SU-DHL-6 (cell line): ENCODE measurements at regions not wholly inside any gene's neighbourhood (a gene's known extent, or its start where the extent isn't known, plus 50 kb on each side); places are given as distances from the start of the nearest gene placed in this dataset.

Experiments
- H2AFZ ChIP-seq: fragments of 200-600 bp; sonication (generic); 2 replicates; pipeline ENCODE4 v1.6.1; 2014; ENCODE audit warnings: low read depth, mild to moderate bottlenecking, moderate library complexity, mixed read lengths, antibody characterized with exemption, low read length; ENCODE audit not compliant: severe bottlenecking
- H3F3A ChIP-seq: fragments of 200-600 bp; shearing (Covaris generic); 2 replicates; pipeline ENCODE4 v1.6.0; 2016; ENCODE audit warnings: antibody characterized with exemption, mild to moderate bottlenecking; ENCODE audit not compliant: insufficient read depth
- H3K27ac ChIP-seq: fragments of 200-600 bp; sonication (generic); 2 replicates; pipeline ENCODE4 v1.5.1; 2016; ENCODE audit warnings: low read depth, mild to moderate bottlenecking, low read length, moderate library complexity, mixed read lengths
- H3K27me3 ChIP-seq: fragments of 200-600 bp; sonication (generic), shearing (Covaris generic); 2 replicates; pipeline ENCODE4 v1.6.0; 2014; ENCODE audit warnings: mild to moderate bottlenecking, low read length
- H3K36me3 ChIP-seq: fragments of 200-600 bp; sonication (generic); 2 replicates; pipeline ENCODE4 v1.6.1; 2014; ENCODE audit warnings: mild to moderate bottlenecking, low read length, mixed read lengths
- H3K4me2 ChIP-seq: fragments of 300-600, 200-600 bp; shearing (Covaris generic), sonication (generic); 2 replicates; pipeline ENCODE4 v1.6.0; 2014; ENCODE audit warnings: low read length, low read depth, mild to moderate bottlenecking; ENCODE audit not compliant: poor library complexity, severe bottlenecking
- H3K4me3 ChIP-seq: fragments of 200-600 bp; sonication (generic); 2 replicates; pipeline ENCODE4 v1.5.1; 2014; ENCODE audit warnings: antibody characterized with exemption, low read length, mild to moderate bottlenecking, mixed read lengths; ENCODE audit not compliant: insufficient read depth, poor library complexity, severe bottlenecking
- H3K79me2 ChIP-seq: fragments of 200-600 bp; sonication (generic); 2 replicates; pipeline ENCODE4 v1.6.1; 2014; ENCODE audit warnings: mild to moderate bottlenecking, low read length, moderate library complexity; ENCODE audit not compliant: insufficient read depth
- H3K9ac ChIP-seq: fragments of 200-600 bp; sonication (generic); 2 replicates; pipeline ENCODE4 v1.7.0; 2014; ENCODE audit warnings: mild to moderate bottlenecking, low read length
- H3K9me2 ChIP-seq: fragments of 200-600 bp; sonication (generic); replicated peaks from 2 replicates; pipeline ENCODE4 v1.6.1; 2014; ENCODE audit warnings: low read length; ENCODE audit not compliant: insufficient read depth
- H3K9me3 ChIP-seq: fragments of 200-600 bp; sonication (generic); 2 replicates; pipeline ENCODE4 v1.6.1; 2014; ENCODE audit warnings: low read length, mixed read lengths; ENCODE audit not compliant: insufficient read depth
- H4K20me1 ChIP-seq: fragments of 200-600 bp; sonication (generic); 2 replicates; pipeline ENCODE4 v1.6.1; 2014; ENCODE audit warnings: low read depth, mild to moderate bottlenecking, antibody characterized with exemption, low read length, moderate library complexity, mixed read lengths
- EZH2phosphoT487 ChIP-seq: fragments of 200-600 bp; sonication (generic), shearing (Covaris generic); conservative IDR thresholded peaks from 2 replicates; pipeline ENCODE4 v1.6.1; 2018; ENCODE audit warnings: mild to moderate bottlenecking, antibody characterized with exemption, low read length, moderate library complexity, mixed read lengths
- TF ChIP-seq, protein P1 (sequence below): fragments of 200-600 bp; sonication (generic); IDR thresholded peaks from one replicate; pipeline ENCODE4 v1.5.1; 2017; ENCODE audit warnings: antibody characterized with exemption, mild to moderate bottlenecking, low read length, moderate library complexity; ENCODE audit not compliant: insufficient read depth, poor library complexity, severe bottlenecking

DNA sequence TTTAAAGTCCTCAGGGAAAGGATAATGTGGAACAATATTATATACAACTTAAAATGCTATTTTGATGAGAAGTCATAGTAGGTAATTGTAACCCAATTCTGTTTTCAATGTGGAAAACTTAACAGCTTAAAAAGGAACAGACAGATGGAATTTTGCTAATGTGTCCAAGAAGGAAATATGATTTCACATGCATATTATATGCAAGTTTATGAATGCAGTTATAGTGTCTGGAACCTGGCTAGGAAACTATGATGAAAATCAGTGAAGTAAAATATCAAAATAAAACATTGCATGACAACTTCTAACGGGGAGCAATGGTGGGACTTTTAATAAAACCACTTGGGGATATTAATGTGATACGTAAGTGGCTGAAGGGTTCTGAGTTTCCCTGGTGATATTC is 152.6 kb upstream of the HAND2 start:
- Histone ChIP-seq H3K4me2 (no peak overlapping the region), H3K36me3 (no peaks in the 10 kb centered on the region), H3K27me3 (no peaks in the 10 kb centered on the region), H3K79me2 (no peaks in the 10 kb centered on the region), H3K27ac (no peak overlapping the region), H3K9me2 (no peaks in the 10 kb centered on the region), H3F3A (no peaks in the 10 kb centered on the region), H3K9me3 (no peaks in the 10 kb centered on the region), H2AFZ (no peak overlapping the region), H3K9ac (no peak overlapping the region), H3K4me3 (no peak overlapping the region), H4K20me1 (no peaks in the 10 kb centered on the region)
- no peak for TF ChIP-seq EZH2phosphoT487
- TF ChIP-seq, protein P1, sequence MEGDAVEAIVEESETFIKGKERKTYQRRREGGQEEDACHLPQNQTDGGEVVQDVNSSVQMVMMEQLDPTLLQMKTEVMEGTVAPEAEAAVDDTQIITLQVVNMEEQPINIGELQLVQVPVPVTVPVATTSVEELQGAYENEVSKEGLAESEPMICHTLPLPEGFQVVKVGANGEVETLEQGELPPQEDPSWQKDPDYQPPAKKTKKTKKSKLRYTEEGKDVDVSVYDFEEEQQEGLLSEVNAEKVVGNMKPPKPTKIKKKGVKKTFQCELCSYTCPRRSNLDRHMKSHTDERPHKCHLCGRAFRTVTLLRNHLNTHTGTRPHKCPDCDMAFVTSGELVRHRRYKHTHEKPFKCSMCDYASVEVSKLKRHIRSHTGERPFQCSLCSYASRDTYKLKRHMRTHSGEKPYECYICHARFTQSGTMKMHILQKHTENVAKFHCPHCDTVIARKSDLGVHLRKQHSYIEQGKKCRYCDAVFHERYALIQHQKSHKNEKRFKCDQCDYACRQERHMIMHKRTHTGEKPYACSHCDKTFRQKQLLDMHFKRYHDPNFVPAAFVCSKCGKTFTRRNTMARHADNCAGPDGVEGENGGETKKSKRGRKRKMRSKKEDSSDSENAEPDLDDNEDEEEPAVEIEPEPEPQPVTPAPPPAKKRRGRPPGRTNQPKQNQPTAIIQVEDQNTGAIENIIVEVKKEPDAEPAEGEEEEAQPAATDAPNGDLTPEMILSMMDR: no peak

DNA sequence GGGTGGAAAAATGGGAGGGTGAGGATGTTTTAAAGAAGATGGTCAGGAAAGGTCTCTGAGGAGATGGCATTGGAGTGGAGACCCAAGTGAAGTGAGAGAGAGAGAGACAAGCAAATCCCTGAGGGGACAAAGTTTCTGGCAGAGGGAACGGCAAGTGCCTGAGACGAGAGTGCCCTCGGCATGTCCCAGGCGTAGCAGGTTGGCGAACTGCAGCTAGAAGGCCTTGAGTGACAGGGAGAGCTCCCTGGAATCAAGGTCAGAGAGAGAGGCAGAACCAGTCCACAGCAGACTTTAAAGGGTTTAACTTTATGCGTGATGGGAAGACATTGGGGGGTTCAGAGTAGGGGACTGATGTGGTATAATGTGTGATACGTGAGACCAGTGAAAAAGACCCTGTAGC is 150.2 kb upstream of the HAND2 start:
- Histone ChIP-seq H3K27me3 (no peaks in the 10 kb centered on the region), H3K4me3 (no peak overlapping the region), H3K4me2 (no peak overlapping the region), H2AFZ (no peak overlapping the region), H3K9me2 (no peaks in the 10 kb centered on the region), H3K9ac (no peak overlapping the region), H3F3A (no peaks in the 10 kb centered on the region), H4K20me1 (no peaks in the 10 kb centered on the region), H3K27ac (no peak overlapping the region), H3K79me2 (no peaks in the 10 kb centered on the region), H3K36me3 (no peaks in the 10 kb centered on the region), H3K9me3 (no peaks in the 10 kb centered on the region)
- no peak for TF ChIP-seq EZH2phosphoT487
- TF ChIP-seq, protein P1: no peak

DNA sequence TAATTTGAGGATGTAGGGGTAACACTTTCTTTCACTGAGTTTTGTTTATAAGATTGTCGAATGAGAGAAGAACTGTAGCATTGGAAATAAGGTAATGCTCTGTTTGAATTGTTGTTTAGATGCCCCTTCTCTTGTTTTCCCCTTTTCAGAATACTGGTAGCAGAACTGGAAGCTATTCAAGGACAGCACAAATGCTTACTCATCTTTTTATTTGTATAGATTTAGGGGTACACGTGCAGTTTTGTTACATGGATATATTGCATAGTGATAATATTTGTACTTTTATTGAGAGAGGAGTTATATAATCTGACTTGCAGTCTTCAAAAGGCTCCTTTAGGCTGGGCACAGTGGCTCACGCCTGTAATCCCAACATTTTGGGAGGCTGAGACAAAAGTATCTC is 145.4 kb upstream of the HAND2 start:
- Histone ChIP-seq H3K27me3 (no peaks in the 10 kb centered on the region), H3K9me2 (no peaks in the 10 kb centered on the region), H3K9ac (no peak overlapping the region), H3K9me3 (no peaks in the 10 kb centered on the region), H4K20me1 (no peaks in the 10 kb centered on the region), H2AFZ (no peak overlapping the region), H3K27ac (no peak overlapping the region), H3K36me3 (no peaks in the 10 kb centered on the region), H3K4me3 (no peak overlapping the region), H3F3A (no peaks in the 10 kb centered on the region), H3K4me2 (no peak overlapping the region), H3K79me2 (no peaks in the 10 kb centered on the region)
- TF ChIP-seq EZH2phosphoT487: no peak
- TF ChIP-seq, protein P1: no peak
